Hematopoietic multipotent progenitor cell treated with erythropoietin and hydrocortisone succinate and interleukin-3 and kit ligand, for 8 days (in vitro differentiated cells): ENCODE measurements at regions not wholly inside any gene's neighbourhood (a gene's known extent, or its start where the extent isn't known, plus 50 kb on each side); places are given as distances from the start of the nearest gene placed in this dataset.
"Not testable (repeated sequence)": the region's sequence is repeated elsewhere in the genome, so short reads cannot be mapped to it uniquely, and the experiment has no call there.

Experiments used
- DNase-seq: peaks from one replicate; pipeline ENCODE4 v3.0.0-alpha.2; 2015

DNA sequence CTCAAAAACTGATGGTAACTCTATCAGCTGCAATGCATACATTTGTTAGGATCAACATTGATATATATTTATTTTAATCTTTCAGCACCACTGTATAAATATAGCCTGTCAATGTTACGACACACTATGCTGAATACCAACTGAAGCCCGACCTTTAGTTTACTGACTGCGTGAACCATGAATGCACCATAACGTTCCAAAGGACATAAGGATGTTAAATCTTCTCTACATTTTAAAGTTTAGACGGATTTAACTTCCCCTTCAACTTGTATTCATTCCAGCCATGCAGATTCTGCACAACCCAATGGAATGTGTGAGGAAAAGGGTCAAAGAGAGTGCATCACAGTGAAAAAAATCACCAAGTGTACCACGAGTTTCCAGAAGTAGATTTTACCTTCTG is 489.5 kb downstream of the IRS1 start:
- DNase-seq: no peak

DNA sequence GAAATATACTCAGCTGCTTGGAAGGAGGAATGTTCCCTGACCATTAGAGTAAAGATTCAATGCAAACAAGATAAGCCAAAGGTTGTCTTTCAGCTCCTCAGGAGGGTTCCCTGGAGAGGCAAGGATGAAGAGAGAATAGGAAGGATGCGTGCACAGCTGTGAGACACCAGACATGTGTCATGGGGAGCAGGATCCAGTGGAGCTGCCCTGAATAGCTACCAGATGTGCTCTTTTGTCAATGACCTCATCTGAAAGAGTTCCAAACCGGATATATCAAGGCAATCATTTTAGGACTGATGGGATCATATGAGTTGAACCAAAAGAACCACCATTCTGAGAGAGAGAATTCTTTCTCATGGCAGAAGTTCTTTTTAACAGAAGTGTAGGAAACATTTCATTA is 490.6 kb downstream of the IRS1 start:
- no peak for DNase-seq

DNA sequence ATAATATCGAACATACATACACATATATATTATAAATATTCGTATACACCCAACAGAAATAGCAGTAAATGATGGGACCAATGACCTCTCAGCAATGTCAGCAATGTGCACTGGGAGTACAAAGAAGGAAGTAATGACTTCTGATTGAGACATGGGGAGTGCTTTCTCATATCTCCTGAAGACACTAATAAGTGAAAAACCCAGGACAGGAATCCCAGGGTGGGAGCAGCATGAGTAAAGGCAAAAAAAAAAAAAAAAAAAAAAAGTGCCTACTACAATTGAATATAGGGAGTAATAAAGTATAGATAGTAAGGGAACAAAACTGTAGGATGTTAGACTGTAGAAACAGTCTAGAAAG is 491.3 kb downstream of the IRS1 start:
- DNase-seq: no peak

DNA sequence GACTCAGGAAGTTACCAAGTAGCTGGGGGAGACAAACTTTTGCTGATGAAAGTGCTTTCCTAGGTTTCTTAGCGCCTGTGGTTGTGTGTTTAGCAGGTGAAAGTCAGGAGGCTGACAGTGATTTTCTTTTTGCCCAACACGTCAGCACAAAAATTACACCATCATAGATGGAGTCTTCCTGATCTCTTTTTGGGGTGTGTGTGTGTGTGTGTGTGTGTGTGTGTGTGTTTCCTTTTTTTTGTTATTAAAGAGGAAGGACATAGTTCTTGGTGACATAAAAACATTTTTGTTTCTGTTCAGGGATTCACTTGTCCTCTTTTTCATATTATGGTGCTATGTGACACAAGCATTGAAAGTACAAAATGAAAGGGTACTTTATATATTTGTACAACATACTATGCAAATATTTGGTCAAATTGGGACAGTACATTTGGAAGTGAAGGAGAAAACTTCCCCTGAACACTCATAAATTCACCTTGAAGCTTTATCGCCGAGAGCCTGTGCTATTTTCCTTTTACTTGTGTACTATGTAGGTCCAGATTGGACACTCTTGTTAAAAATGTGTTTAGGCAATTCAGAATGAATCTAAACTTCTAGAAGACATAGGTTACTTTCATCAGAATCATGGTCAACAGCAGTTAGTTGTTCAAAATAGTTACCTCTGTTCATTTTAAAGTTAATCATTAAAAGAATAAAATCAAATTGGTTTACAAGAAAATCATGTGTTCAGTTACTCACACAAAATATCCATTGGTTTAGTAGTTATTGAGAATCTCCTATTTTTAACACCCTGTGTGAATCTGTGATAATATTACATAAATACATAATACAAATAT is 491.9 kb downstream of the IRS1 start:
- DNase-seq: no peak

DNA sequence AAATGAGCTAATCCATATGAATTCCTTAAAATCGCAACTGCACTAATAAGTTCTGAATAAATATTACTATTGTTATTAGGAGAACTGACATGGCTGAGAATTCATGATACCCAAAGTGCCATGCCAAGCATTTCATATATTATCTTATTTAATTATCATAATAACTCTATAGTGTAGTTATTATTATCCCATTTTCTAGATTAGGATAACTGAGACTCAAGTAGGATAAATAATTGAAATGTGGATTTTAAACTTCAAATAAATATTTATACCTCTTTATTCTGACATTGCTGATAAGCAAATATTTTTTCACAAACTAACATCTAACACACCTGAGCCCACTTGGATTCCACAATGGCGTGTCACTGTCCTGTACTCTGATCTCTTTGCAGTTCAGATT is 492.7 kb downstream of the IRS1 start:
- no peak for DNase-seq

DNA sequence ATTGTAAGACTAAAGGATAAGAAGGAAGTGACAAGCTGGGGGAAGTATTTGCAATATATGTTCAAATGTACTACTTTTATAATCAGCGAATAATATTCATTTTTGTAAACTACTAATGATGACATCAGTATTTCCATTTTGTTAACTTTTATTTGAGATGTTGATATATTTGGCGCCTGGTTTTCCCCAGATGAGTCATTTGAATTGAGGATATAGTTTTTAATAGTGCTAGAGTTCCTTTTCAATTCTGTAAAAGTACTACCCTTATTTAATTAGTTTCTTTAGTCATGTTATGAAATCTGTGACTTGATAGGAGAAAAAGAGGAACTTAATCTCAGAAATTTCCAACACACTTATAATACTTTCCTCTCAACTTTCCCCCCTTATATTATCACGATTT is 495.3 kb downstream of the IRS1 start:
- no peak for DNase-seq

DNA sequence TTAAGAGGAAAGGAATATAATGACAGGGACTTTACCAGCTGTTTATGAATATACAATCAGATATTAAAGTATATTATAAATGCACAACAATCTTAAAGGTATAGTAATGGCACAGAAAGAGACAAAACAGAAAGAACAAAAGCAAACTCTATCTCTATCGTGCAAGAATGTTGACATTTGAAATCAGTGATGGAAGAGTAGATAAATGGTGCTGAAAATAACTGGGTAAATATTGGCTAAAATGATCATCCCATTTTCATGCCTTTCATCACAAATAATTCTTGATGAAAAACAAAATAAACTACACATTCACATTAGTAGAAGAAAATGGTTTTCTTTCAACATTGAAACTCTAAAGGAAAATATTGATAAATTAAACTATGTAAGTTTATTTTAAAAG is 495.9 kb downstream of the IRS1 start:
- no peak for DNase-seq

DNA sequence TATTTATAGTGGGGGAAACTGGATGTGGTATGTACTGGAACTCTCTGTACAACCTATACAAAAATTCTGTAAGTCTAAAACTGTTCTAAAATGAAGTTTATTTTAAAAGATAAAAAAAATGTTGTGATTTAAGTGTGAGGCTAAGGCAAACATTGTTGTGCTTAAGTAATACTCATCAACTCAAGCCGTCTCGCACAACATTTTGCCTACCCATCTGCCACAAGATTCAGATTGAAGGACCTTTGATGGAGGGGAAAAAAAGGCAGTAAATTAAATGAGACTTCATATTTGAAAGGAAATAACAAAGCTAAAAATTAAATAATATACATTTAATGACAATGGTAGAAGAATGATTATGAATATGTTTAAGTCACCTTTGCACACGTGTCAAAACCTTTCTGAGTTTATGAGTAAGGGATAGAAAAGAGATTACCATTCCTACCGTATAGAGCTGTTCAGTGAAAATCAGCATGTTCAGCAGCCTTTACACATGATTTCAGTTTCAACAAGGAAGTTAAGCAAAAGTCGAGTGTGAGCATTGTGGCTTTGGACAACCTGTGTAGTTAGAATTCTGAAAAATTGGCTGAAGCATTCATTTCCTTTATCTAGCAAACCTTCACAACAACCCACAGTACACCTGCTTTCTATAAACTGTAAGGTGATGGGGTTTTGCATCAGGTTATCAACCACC is 499.3 kb downstream of the IRS1 start:
- DNase-seq: no peak

DNA sequence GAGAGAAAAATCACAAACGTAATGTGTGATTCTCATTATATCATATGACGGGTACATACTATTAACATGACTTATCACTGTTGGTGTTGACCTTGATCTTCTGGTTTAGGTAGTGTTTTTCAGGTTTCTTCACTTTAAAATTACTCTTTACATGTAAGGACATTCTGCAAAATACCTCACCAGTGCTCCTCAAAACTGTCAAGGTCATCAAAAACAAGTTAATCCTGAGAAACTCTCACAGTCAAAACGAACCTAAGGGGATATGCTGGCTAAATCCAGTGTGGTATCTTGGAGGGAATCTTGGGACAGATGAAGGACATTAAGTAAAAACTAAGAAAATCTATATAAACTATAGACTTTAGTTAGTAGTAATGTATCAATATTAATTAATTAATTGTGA is 499.8 kb downstream of the IRS1 start:
- DNase-seq: no peak

DNA sequence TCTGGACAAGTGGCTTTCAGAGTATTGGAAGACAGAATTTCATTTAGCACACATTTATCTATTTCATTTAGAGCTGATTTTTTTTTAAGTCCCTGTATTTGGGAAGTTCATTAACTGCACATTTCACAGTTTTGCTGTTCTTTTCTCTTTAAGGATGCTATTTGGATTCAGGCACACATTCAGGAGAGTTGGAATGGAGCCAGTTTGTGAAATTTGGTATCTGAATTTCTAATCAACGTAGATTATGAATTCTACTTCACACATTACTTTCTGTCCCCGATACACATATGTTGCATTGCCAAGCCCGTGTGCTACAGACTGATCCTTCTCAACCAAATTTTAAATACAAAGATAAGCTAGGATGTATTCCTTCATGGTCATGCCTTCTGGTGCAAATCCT is 503.9 kb downstream of the IRS1 start:
- DNase-seq: no peak

DNA sequence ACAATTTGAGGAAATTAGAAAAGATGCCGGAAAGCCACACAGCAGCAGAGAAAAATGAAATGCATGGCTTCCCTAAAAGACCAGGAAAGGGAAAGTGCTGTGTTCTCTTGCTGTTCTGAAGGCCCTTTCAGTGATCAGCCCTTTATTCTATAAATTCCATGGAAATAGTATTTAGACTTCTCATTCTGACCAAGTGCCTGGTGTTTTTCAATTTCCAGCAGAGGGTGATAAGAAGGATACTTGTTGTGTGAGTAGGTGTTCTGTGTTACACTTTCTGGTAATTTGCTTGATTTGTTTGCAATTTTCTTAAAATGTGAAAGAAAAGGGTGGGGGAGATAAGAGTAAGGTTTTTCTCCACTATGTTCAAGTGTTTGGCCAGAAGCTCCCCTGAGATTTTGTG is 504.5 kb downstream of the IRS1 start:
- DNase-seq: no peak

DNA sequence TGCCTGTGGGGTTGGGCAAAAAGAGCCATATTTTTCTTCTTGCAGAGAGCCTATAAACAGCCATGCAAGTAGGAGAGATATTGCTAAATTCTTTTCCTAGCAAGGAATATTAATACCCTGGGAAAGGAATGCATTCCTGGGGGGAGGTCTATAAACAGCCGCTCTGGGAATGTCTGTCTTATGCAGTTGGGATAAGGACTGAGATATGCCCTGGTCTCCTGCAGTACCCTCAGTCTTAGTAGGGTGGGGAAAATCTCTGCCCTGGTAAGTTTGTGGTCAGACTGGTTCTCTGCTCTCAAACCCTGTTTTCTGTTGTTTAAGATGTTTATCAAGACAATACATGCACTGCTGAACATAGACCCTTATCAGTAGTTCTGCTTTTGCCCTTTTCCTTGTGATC is 508.3 kb downstream of the IRS1 start:
- DNase-seq: not testable (repeated sequence)

DNA sequence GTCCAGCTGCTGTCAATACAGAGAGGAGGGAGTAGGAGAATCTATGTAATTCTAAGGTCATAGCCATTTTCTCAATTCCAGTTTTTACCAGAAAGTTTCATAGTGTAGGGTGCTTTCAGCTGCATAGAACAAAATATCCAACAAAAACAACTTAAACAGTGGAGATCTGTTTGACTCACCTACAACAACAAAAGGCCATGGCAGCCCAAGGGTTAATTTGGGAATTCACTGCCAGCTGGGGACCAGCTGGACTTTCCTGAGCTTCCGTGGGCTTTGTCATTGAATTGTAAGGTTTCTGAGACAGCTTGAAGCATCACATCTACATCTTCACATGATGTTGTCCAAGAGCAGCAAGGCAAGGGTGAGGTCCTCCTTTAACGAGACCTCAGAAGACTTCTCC is 512.7 kb downstream of the IRS1 start:
- no peak for DNase-seq

DNA sequence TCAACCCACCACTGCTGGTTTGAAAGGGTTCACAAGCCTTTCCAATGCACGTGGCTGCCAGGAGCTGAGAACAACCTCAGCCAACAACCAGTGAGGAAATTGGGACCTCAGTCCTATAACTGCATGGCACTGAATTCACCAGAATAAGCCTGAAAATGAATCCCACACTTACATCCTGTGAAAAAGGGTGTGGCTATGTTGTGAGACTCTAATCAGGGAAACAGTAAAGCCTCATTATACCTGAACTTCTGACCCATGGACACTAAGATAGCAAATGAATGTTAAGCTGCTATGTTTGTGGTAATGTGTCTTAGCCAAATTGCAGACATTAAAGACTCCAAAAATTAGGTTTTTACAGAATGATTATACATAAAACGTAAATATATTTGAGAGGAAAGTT is 515.8 kb downstream of the IRS1 start:
- DNase-seq: no peak

DNA sequence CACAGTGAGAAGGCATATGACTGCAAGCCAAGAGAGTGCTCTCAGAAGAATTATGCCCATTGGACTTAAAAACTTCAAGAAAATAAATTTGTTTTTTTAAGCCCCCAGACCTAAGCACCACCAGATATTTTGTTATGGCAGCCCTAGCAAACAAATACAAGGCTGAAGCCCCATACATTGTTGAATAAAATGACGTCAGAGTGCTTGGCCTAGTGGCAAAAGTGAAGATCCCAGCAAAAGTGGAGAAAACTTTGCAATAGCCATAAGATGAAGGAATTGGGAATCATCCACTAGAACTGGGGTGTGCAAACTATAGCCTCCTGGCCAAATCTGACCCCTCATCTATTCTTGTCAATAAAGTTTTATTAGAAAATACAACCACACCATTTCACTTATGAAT is 517.5 kb downstream of the IRS1 start:
- no peak for DNase-seq

DNA sequence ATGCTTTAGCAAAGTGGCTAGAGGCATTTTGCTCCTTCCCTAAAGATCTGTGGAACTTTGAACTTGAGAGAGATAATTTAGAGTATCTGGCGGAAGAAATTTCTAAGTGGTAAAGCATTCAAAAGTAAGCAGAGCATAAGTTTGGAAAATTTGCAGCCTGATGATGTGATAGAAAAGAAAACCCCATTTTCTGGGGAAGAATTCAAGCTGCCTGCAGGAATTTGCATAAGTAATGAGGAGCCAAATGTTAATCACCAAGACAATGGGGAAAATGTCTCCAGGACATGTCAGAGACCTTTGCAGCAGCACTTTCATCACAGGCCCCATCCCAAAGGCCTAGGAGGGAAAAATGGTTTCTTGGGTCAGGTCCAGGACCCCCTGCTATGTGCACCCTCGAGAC is 519.5 kb downstream of the IRS1 start:
- DNase-seq: not testable (repeated sequence)

DNA sequence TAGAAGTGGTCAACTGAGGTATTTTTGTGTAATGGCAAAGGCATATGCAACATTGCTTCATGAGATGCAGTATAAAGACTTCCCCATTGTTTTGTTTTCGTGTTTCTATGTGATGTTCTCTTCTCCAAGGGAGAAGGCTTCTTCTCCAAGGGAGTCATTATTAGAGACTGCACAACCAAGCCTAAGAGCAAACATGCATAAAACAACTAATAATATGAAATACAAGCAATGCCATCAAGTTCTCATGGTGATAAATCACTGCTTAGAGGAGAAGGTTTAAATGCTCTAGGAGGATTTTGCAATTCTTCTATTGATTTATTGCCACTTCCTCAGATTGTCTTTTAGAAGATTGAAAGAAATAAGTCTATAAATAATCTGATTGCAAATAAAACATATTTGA is 524.4 kb downstream of the IRS1 start:
- DNase-seq: no peak

DNA sequence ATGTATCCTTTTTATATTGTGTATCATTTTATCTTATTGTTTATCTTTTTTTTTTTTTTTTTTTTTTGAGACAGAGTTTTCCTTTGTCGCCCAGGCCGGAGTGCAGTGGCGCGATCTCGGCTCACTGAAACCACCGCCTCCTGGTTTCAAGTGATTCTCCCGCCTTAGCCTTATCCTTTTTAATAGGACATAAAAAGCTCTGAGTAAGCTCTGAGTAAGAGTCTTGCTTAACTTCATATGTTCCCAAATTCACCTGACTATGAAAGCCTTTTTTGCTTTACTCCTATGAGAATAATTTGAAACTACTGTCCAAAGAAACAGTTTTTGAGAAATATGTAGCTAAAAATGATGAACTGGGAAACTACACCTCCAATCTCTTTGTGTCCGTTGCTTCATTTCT is 525.5 kb downstream of the IRS1 start:
- DNase-seq: no peak

DNA sequence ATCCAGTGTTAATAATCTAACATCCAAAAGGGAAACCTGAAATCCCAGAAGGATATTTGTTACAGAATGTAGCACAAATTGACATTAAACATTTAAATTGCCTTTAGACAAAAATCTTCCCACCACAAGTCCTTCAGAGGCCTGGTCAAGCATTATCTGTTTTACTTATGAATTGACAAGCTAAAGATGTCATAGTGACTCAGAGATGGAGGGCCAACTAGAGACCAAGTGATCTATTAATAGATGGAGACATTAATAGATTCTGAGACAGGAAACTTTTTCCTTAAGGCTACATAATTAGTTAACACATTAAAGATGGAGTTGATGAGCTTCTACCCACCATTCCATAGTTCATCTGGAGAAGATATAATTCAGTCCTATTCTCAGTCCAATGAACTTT is 526.2 kb downstream of the IRS1 start:
- DNase-seq: no peak

DNA sequence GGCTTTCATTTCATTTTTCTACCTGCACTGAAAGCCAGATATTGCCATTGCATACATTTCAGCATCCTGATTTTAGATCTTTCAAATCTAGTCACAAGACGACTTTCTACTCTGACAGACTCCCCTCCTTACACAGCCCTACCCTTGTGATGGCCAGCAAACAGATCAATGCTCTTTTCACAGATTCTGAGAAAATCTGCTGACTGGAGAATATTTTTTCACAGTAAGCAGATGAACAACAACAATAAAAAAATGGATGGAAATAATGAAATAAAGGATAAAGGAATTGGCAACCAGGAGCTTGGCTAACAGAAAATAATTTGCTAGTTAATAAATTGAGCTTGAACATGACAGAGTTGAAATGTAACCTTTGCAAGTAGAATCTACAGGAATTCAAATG is 527.2 kb downstream of the IRS1 start:
- DNase-seq: no peak

DNA sequence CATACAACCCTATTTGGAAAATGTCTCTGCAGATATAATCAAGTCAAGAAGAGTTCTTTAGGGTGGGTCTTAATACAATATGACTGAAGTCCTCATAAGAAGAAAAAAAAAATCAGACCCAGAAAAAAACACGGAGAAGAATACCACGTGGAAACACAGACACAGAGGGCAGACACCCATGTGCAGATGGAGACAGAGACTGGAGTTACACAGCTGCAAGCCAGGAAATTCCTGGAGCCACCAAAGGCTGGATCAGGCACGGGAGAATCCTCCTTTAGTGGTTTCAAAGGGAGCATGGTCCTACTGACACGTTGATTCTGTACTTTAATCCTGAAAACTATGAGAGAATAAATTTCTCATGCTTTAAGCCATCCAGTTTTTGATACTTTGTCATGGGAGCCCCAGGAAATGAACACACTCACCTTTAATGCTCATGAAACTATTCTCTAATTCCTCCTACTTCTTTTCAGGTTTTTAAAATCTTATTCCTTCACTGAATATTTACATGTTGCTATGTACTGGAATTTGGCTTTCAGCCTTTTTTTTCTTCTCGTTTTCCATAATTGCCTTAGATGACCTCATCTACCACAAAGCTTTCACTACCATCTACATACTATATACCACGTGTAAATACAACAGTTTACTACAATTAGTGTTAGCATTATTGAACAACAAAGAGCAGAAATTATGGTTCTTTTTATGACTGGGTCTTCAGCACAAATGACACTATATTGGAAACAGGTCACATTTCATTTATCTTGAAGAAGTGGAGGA is 529.1 kb downstream of the IRS1 start:
- no peak for DNase-seq

DNA sequence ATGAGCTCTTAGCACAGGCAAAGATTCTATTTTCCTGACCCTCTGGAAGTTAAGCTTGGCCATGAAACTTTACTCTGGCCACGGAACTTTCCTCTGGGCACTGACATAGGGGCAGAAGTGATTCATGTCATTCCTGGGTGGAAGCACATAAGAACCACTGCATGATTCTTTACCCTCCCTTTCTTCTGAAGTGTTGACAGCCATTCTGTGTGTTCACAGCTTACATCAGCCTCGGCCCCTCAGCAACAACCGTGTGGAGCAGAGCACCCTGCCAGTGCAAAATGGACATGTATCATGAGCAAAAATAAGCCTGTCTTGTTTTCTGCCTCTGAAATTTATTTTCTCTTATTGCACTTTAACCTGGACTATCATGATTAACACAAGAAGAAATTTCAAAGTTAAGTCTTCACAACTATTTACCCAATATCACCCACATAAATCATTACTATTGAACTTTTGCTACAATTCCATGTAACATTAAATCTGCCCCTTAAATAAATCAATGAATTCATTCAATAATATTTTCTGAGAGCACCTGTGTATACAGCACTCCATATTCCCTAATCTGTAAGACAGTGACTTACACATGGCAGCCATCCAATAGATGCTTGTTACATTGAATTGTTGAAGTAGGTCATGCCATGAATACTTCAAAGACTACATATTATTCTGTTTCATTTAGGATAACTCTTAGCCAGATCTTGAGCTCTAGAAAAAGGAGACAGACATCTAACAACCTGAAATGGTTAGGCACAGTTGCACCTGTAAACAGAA is 531.9 kb downstream of the IRS1 start:
- DNase-seq: no peak

DNA sequence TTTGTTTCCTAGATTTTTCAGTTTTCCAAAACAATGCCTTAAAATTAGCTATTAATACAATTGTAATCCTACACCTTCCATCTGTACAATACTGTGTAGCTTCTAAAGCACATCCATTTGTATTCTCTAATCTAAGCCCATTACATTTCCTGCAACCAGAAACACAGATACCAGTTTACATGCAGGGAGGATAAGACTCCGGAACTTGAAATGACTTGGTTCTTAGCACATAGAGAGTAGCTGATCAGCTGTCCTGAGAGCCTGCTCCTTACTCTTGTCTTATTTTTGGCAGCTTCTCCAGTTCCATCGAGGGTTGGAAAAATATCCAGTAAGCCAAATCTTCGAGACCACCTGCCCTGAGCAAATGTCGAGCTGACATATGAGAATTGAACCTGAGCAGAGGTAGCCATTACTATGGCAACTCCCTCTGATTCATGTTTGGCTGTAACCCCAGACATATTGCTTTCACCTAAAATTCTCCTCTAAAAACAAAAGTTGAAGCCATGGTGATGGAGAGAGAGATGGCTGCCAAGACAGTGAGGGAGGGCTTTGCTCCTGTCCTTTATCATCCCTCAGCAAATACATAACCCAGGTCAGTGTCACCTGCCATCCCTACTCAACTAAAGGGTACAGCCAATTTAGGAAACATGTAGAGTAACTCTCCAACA is 542.8 kb downstream of the IRS1 start:
- DNase-seq: no peak
